ENCODE measurements at regions not wholly inside any gene's neighbourhood (a gene's known extent, or its start where the extent isn't known, plus 50 kb on each side); places are given as distances from the start of the nearest gene placed in this dataset.

GRCh38 chr7:34313289-34313688 is 344.7 kb upstream of the NPSR1 start:
- Histone ChIP-seq H2BK5ac (ENCODE audit: low read depth, low read length) (no peak overlapping the region), H2AK5ac (ENCODE audit: low read depth, low read length) (no peak overlapping the region), H3K9me3 (ENCODE audit: insufficient read depth in 2 of 2, low read depth in 1 of 2, low read length in 1 of 2) (peaks cover 5 to 15% of the 10 kb centered on the region in 2 experiments; a peak in 2 of 4 replicates), H3K14ac (ENCODE audit: insufficient read length) (no peak overlapping the region), H3K23ac (ENCODE audit: insufficient read length) (no peak overlapping the region), H2BK120ac (replicated peaks; ENCODE audit: low read depth, low read length) (no peak overlapping the region), H3K27ac (ENCODE audit: low read depth, low read length) (no peak overlapping the region), H4K5ac (ENCODE audit: insufficient read length, low read depth, low read length) (no peak overlapping the region), H4K91ac (replicated peaks; ENCODE audit: insufficient read length, low read length) (no peak overlapping the region), H3K56ac (replicated peaks; ENCODE audit: insufficient read length, low read depth, low read length) (no peak overlapping the region), H3K4me2 (ENCODE audit: insufficient read depth in 1 of 2, low read depth in 2 of 2, low read length in 2 of 2) (no peak overlapping the region), H2BK20ac (ENCODE audit: low read length) (no peak overlapping the region), H3K79me2 (ENCODE audit: control insufficient read depth in 1 of 2, insufficient read depth in 2 of 2, low read length in 2 of 2) (no peaks in the 10 kb centered on the region), H4K20me1 (replicated peaks in 1 of 2; ENCODE audit: control insufficient read depth in 1 of 2, insufficient read depth in 2 of 2, low read length in 2 of 2) (no peaks in the 10 kb centered on the region), H3K79me1 (ENCODE audit: low read depth, low read length) (no peaks in the 10 kb centered on the region), H2BK15ac (ENCODE audit: low read length) (no peak overlapping the region), H3K27me3 (replicated peaks in 1 of 4; ENCODE audit: control insufficient read depth in 3 of 4, extremely low read depth in 1 of 4, insufficient read depth in 3 of 4, low read length in 3 of 4) (no peaks in the 10 kb centered on the region), H2BK12ac (ENCODE audit: low read depth, low read length) (no peak overlapping the region), H3K4me1 (replicated peaks in 1 of 4; ENCODE audit: control insufficient read depth in 3 of 4, insufficient read depth in 4 of 4, low read length in 3 of 4) (no peaks in the 10 kb centered on the region), H4K8ac (ENCODE audit: extremely low read depth, insufficient read depth, low read length) (no peak overlapping the region), H3K4ac (replicated peaks; ENCODE audit: insufficient read length, low read depth, low read length) (no peak overlapping the region), H3K9ac (replicated peaks in 1 of 4; ENCODE audit: extremely low read depth in 1 of 4, low read depth in 3 of 4, low read length in 3 of 4) (no peak overlapping the region), H3K23me2 (ENCODE audit: low read depth, low read length) (no peaks in the 10 kb centered on the region), H3K36me3 (ENCODE audit: control insufficient read depth in 2 of 4, insufficient read depth in 4 of 4, low read length in 3 of 4) (no peaks in the 10 kb centered on the region), H3K4me3 (ENCODE audit: extremely low read depth in 1 of 4, insufficient read depth in 2 of 4, low read depth in 3 of 4, low read length in 4 of 4) (no peak overlapping the region), H2AFZ (ENCODE audit: low read length) (no peak overlapping the region), H3K18ac (ENCODE audit: extremely low read depth, low read length) (no peak overlapping the region)
- POLR2A ChIA-PET (ENCODE audit: partially characterized antibody): no interaction called here
- DNase-seq (ENCODE audit: low read depth in 1 of 2, low spot score in 2 of 2): no peak
- TF ChIP-seq SP4 (IDR thresholded peaks at IDR 0.05; ENCODE audit: low read length) (no peak), NANOG (IDR thresholded peaks at IDR 0.05; ENCODE audit: insufficient read depth, low read depth, low read length, poor library complexity, severe bottlenecking) (no peak)
- 95% methylated on average over 2 of the region's 2 CpGs; no CpG with 5 or more reads in 1 of the 2 experiments for WGBS, 2 experiments (ENCODE audit: extremely low coverage in 1 of 2, insufficient coverage in 1 of 2, insufficient read length in 1 of 2, insufficient replicate concordance in 2 of 2, low coverage in 1 of 2, low lambda C conversion rate in 2 of 2, missing lambda C conversion rate in 1 of 2)
- CTCF ChIA-PET (ENCODE audit: partially characterized antibody): interaction anchor here (0.6 kb wide), 1 partner anchor 219 kb away, joined by 3 read pairs; no protein-coding TSS in a partner anchor
- FAIRE-seq: no peak

All from H1 (cell line).